ENCODE measurements at regions not wholly inside any gene's neighbourhood (a gene's known extent, or its start where the extent isn't known, plus 50 kb on each side); places are given as distances from the start of the nearest gene placed in this dataset.

DNA sequence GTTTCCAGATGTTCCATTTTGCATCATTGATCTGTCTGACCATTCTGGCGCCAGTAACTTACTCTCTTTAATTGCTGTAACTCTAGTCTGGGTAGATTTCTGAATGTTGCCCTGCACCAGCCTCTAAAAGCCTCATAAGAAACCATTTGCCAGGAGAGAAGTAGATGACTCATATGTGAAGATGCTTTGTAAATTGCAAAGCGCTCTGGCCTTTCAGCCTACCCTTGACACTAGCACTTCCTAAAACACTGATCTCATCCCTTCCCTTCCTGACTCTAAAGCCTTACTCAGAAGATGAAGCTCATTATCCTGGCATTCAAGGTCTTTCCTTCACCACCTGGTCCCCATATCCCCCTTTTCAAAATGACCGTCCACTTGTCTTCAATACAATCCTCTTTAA is 193.2 kb upstream of the MEX3C start:
- no peak for DNase-seq (ENCODE audit: low read depth)
- no peak overlapping the region for H3K4me3 ChIP-seq (ENCODE audit: low read depth, low read length)

- H3K4me3 ChIP-seq (ENCODE audit: low read depth, low read length), result no peak overlapping the region
- DNase-seq (ENCODE audit: low read depth), result no peak
Observed at GRCh38 chr18:51391215-51391614, 193.7 kb upstream of the MEX3C start.

DNA sequence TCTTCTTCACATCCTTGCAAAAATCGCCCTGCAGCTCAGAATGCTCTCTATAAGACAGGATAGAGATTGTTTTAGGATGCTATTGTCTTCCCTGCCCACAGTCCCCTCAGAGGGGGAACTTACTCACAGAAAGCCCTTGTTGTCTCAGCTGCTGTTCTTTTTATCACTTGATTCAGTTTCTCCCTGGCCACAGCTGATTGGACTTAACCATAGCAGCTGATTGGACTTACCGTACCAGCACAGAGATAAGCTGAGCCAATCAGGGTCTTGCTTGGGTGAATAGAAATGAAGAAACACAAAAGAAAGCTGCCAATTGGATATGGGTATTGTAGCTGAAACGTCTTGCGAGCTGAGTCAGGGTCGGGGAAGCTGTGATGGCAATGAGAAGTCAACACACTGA is 194.2 kb upstream of the MEX3C start:
- H3K4me3 ChIP-seq (ENCODE audit: low read depth, low read length), result no peak overlapping the region
- DNase-seq (ENCODE audit: low read depth), result no peak

- no peak for DNase-seq (ENCODE audit: low read depth)
- no peak overlapping the region for H3K4me3 ChIP-seq (ENCODE audit: low read depth, low read length)
Observed at GRCh38 chr18:51397347-51397962, 200.0 kb upstream of the MEX3C start.

- H3K4me3 ChIP-seq (ENCODE audit: low read depth, low read length), result no peak overlapping the region
- no peak for DNase-seq (ENCODE audit: low read depth)
Observed at GRCh38 chr18:51398104-51398503, 200.6 kb upstream of the MEX3C start.

GRCh38 chr18:51399491-51400122 is 202.1 kb upstream of the MEX3C start:
- no peak overlapping the region for H3K4me3 ChIP-seq (ENCODE audit: low read depth, low read length)
- DNase-seq (ENCODE audit: low read depth), result no peak

DNA sequence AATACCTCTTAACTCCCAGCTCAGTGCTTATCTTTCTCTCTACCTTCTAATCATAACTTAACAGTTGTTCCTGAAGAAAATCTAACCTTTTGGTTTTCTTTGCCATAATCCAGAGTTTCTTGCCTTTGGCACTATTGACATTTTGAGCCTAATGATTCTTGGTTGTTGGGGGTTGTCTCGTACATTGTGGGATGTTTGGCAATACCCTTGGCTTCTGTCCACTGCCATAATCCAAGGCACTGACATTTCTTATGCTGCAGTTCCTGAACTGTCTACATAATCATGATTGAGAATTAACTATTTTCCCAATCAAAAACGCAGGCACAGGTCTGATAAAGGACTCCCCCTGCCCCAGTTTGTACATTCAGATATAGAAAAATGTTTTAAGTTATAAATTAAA is 203.2 kb upstream of the MEX3C start:
- H3K4me3 ChIP-seq (ENCODE audit: low read depth, low read length), result no peak overlapping the region
- DNase-seq (ENCODE audit: low read depth), result no peak

DNA sequence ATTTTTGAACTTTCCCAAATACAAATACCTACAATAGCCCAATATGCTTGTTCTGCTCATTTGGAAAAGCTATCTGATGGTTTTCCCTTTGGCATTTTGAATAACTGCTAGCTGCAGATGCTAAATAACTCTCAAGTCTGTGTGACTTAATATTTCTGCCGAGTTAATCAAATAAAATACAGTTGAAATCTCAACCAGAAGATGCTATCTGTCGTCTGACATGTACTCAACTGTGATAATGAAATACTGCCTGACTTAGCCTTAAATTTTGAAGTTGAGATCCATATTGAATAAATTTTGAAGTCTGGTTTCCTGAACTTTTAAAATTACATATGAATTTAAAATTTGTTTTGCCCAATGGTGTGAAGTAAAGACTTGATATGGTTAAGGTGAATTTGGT is 204.4 kb upstream of the MEX3C start:
- no peak overlapping the region for H3K4me3 ChIP-seq (ENCODE audit: low read depth, low read length)
- DNase-seq (ENCODE audit: low read depth), result no peak

DNA sequence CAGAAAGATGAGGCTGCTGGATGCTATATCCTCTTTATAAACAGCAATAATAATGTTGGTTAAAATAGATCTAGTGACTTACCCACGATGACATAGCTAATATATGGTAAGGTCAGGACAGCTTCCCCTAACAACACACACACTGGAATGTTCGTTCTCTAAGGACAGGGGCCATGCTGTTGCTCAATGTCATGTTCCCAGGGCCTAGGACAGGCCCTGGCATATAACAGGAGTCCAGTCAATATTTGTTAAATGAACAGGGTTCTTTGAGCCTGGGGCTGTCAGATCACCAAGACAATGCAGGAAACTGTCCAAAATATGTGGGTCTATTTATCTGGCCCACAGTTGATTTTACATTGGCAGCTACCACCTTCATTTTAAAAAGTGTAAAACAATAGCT is 207.1 kb upstream of the MEX3C start:
- no peak overlapping the region for H3K4me3 ChIP-seq (ENCODE audit: low read depth, low read length)
- DNase-seq (ENCODE audit: low read depth), result no peak

- H3K4me3 ChIP-seq (ENCODE audit: low read depth, low read length), result no peak overlapping the region
- DNase-seq (ENCODE audit: low read depth), result no peak
Observed at GRCh38 chr18:51405683-51406477, 208.4 kb upstream of the MEX3C start.

DNA sequence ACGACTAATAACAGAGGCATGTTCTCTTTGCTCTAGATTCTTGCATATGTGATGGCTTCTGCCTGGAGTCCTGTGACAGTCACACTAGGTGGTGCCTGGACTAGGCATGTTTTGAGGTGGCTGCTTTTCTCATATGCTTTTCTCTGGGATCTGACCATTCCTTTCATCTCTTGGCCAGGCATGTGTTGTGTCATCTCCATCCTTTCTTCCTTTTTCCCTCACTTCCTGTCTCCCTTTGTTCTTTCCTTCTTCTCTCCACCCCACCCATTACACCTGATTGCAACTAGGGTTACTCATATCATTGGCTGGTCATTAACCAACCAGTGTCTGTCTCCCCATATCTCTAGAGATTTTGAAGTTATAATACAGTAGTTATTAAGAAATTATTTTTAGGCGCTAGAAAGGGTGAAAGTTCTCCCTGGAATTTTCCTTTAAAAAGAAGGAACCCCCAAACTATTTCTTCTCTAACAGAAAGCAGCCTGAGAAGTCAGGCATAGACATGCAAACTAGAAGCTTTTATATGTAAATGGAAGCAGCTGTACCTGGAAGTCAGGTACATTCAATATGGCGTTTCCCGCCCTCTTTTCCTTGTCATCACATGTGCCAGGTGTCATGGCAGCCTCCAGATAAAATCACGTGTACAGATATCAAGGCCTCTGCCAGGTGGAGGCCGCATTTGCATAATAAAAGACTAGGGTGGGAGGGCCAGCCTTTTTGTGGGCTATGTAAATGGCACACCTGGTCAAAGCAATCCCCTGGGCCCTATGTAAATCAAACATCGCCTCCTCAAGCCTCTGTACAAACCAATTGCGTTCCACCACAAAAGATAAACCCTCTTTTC is 220.4 kb upstream of the MEX3C start:
- no peak for DNase-seq (ENCODE audit: low read depth)
- no peak overlapping the region for H3K4me3 ChIP-seq (ENCODE audit: low read depth, low read length)

- no peak for DNase-seq (ENCODE audit: low read depth)
- H3K4me3 ChIP-seq (ENCODE audit: low read depth, low read length), result no peak overlapping the region
Observed at GRCh38 chr18:51425475-51425874, 228.0 kb upstream of the MEX3C start.

GRCh38 chr18:51425889-51426288 is 228.4 kb upstream of the MEX3C start:
- DNase-seq (ENCODE audit: low read depth), result no peak

GRCh38 chr18:51426996-51427395 is 229.5 kb upstream of the MEX3C start:
- DNase-seq (ENCODE audit: low read depth), result no peak
- no peak overlapping the region for H3K4me3 ChIP-seq (ENCODE audit: low read depth, low read length)

More at GRCh38 chr18:51425889-51426288, 228.4 kb upstream of the MEX3C start:
- no peak overlapping the region for H3K4me3 ChIP-seq (ENCODE audit: low read depth, low read length)

DNA sequence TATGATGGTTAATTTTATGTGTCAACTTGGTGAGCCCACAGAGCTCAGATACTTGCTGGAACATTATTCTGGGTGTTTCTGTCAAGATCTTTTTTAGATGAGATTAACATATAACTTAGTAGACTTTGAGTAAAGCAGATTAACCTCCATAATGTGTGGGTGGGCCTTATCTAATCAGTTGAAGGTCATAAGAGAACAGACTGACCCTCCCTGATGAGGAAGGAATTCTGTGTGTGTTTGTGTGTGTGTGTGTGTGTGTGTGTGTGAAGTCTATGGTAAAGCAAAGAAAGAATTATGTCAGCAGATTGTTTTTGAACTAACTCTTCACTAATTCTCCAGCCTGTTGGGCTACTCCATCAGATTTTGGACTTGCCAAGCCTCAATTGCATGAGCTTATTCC is 232.2 kb upstream of the MEX3C start:
- no peak overlapping the region for H3K4me3 ChIP-seq (ENCODE audit: low read depth, low read length)
- DNase-seq (ENCODE audit: low read depth), result no peak

GRCh38 chr18:51430538-51430937 is 233.1 kb upstream of the MEX3C start:
- H3K4me3 ChIP-seq (ENCODE audit: low read depth, low read length), result no peak overlapping the region
- DNase-seq (ENCODE audit: low read depth), result no peak

DNA sequence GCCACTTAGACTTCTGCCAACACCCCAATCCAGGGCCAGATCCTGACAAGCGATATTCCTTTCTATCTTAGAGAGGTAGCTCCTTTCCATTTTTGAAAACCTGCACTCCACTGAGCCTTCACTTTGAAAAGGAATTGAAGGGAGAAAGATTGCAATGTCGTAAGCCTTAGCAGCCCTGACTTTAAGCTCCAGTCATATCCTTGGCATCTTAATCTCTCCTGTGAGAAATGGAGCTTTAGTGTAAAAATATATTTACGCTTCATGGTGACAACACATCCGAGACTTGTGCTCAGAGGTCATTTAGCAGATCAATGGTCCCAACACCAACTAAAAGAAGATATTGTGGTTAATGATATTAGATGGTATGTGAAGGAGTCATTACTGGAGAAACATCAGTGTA is 235.8 kb upstream of the MEX3C start:
- H3K4me3 ChIP-seq (ENCODE audit: low read depth, low read length), result no peak overlapping the region
- no peak for DNase-seq (ENCODE audit: low read depth)

DNA sequence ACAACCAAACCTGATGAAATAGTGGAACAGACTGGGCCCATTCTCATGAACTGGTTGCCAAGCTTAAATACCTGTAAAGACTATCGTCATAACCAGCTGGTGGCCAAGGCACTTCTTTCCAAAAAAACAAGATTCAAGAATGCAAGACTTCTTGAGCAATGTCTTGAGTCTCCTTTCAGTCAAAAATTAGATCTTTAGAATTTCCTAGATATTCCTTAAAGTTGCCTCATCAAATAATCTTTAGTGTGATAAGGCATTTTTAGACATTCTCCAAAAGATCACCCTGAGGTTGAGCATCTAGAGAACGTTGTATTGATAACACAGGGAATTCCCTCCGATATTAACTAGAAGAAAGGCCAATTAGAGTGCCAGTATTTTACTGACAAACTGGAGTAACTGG is 236.4 kb upstream of the MEX3C start:
- no peak overlapping the region for H3K4me3 ChIP-seq (ENCODE audit: low read depth, low read length)
- no peak for DNase-seq (ENCODE audit: low read depth)

GRCh38 chr18:51437280-51438271 is 240.1 kb upstream of the MEX3C start:
- H3K4me3 ChIP-seq (ENCODE audit: low read depth, low read length), result no peak overlapping the region
- DNase-seq (ENCODE audit: low read depth), result no peak

Measured in skeletal muscle cell (primary cell).